B cell (primary cell): ENCODE measurements at regions not wholly inside any gene's neighbourhood (a gene's known extent, or its start where the extent isn't known, plus 50 kb on each side); places are given as distances from the start of the nearest gene placed in this dataset.

Source experiments
- ATAC-seq: fragments of 200-7000 bp; cut with Tn5 transposase; one replicate; pipeline ENCODE4 v1.10.0; 2021; ENCODE audit warnings: low read depth, mild to moderate bottlenecking, moderate number of reproducible peaks, moderate library complexity
- CTCF ChIA-PET: fragments of 350-600 bp; sonication (Branson Sonifier 250); formaldehyde crosslinking; loops from one replicate; lab custom pipeline; 2021; ENCODE audit warnings: antibody characterized with exemption, inconsistent platforms; lab: Charles Lee
- POLR2A ChIA-PET: fragments of 350-600 bp; sonication (Branson Sonifier 250); formaldehyde crosslinking; loops from one replicate; lab custom pipeline; 2021; ENCODE audit warnings: antibody characterized with exemption; lab: Charles Lee
- DNase-seq: peaks from one replicate; pipeline ENCODE4 v3.0.0; 2013
- H2AFZ ChIP-seq: 2 replicates; pipeline ENCODE4 v1.6.1; 2012; ENCODE audit warnings: mild to moderate bottlenecking, low read depth, low read length; ENCODE audit not compliant: insufficient read depth, poor library complexity, severe bottlenecking
- H3K27ac ChIP-seq, 2 donors: 1 replicate in 1 of 2; 2 replicates in 1 of 2; pipeline ENCODE4 v1.5.1; 2012 to 2013; ENCODE audit warnings: low read length in 2 of 2, mild to moderate bottlenecking in 2 of 2, moderate library complexity in 1 of 2
- H3K27me3 ChIP-seq, 4 experiments: fragments of 200-600 bp in 1 of 4; sonication (generic) in 1 of 4; replicated peaks in 1 of 4; 1 replicate in 2 of 4; 2 replicates in 2 of 4; pipeline versions ENCODE4 v1.6.1 to v1.7.0; 2013 to 2016; ENCODE audit warnings: low read length in 3 of 4, mild to moderate bottlenecking in 2 of 4, mixed read lengths in 1 of 4, moderate library complexity in 1 of 4; ENCODE audit not compliant: insufficient read depth in 4 of 4, control insufficient read depth in 3 of 4; ENCODE audit errors: control extremely low read depth in 1 of 4
- H3K36me3 ChIP-seq, 2 experiments: replicated peaks in 1 of 2; 1 replicate in 1 of 2; 2 replicates in 1 of 2; pipeline versions ENCODE4 v1.6.1 to v1.7.1; 2013; ENCODE audit warnings: low read length in 1 of 2; ENCODE audit not compliant: insufficient read depth in 2 of 2, control insufficient read depth in 1 of 2; ENCODE audit errors: control extremely low read depth in 1 of 2, extremely low read depth in 1 of 2
- H3K4me1 ChIP-seq, 2 donors: fragments of 200-600 bp in 1 of 2; sonication (generic) in 1 of 2; 1 replicate in 1 of 2; 2 replicates in 1 of 2; pipeline versions ENCODE4 v1.5.1 to v1.6.1; 2013 to 2017; ENCODE audit warnings: low read length in 2 of 2; ENCODE audit not compliant: control insufficient read depth in 2 of 2, insufficient read depth in 2 of 2
- H3K4me2 ChIP-seq: replicated peaks from 2 replicates; pipeline ENCODE3; 2012; ENCODE audit warnings: mild to moderate bottlenecking, low read depth, low read length; ENCODE audit not compliant: poor library complexity, severe bottlenecking
- H3K4me3 ChIP-seq, 5 experiments: fragments of 200-600 bp in 1 of 5; sonication (generic) in 1 of 5; 1 replicate in 3 of 5; 2 replicates in 2 of 5; pipeline versions ENCODE4 v1.5.1 to v1.7.0; 2011 to 2016; ENCODE audit warnings: low read length in 4 of 5, mild to moderate bottlenecking in 4 of 5, low read depth in 2 of 5, control low read depth in 1 of 5, moderate library complexity in 1 of 5; ENCODE audit not compliant: insufficient read depth in 1 of 5; ENCODE audit errors: control extremely low read depth in 1 of 5, extremely low read depth in 1 of 5
- H3K79me2 ChIP-seq: fragments of 200-600 bp; sonication (generic); one replicate; pipeline ENCODE4 v1.6.0; 2016; ENCODE audit warnings: low read length; ENCODE audit not compliant: control insufficient read depth, insufficient read depth
- H3K9ac ChIP-seq: fragments of 200-600 bp; sonication (generic); 2 replicates; pipeline ENCODE4 v1.6.1; 2017; ENCODE audit warnings: mild to moderate bottlenecking, low read length, moderate library complexity
- H3K9me3 ChIP-seq, 3 donors: one replicate each; pipeline versions ENCODE4 v1.6.1 to v1.7.1; 2013; ENCODE audit warnings: low read length in 2 of 3; ENCODE audit not compliant: control insufficient read depth in 2 of 3, insufficient read depth in 1 of 3; ENCODE audit errors: control extremely low read depth in 1 of 3
- H4K20me1 ChIP-seq: 2 replicates; pipeline ENCODE4 v1.6.0; 2012; ENCODE audit warnings: mild to moderate bottlenecking, low read length; ENCODE audit not compliant: insufficient read depth, control insufficient read depth, poor library complexity, severe bottlenecking
- H3K27ac Mint-ChIP-seq: one replicate; pipeline ENCODE4 v1.8.0; 2021; ENCODE audit warnings: mixed read lengths
- H3K27me3 Mint-ChIP-seq: one replicate; pipeline ENCODE4 v1.8.0; 2021; ENCODE audit warnings: mixed read lengths
- H3K4me1 Mint-ChIP-seq: one replicate; pipeline ENCODE4 v1.8.0; 2021; ENCODE audit warnings: mixed read lengths
- H3K4me3 Mint-ChIP-seq: one replicate; pipeline ENCODE4 v1.8.0; 2021; ENCODE audit warnings: mixed read lengths
- H3K9me3 Mint-ChIP-seq: one replicate; pipeline ENCODE4 v1.8.0; 2022; ENCODE audit warnings: mixed read lengths; ENCODE audit not compliant: insufficient read depth
- EZH2 ChIP-seq: IDR thresholded peaks from 2 replicates; pipeline ENCODE4 v1.6.1; 2012; ENCODE audit warnings: borderline replicate concordance, low read depth, mild to moderate bottlenecking, moderate library complexity, low read length; ENCODE audit not compliant: insufficient read depth, poor library complexity, severe bottlenecking
- WGBS: methylation state at CpG from one replicate; pipeline ENCODE4 v1.1.5; 2013; ENCODE audit warnings: missing lambda C conversion rate; ENCODE audit not compliant: insufficient coverage; 5-methylcytosine and 5-hydroxymethylcytosine counted together
- intact Hi-C: fragments of 100-400 bp; cut with micrococcal nuclease; formaldehyde crosslinking; loops from one replicate; pipeline ENCODE4 v1.10.0; 2022
- TF ChIP-seq, protein P1 (sequence below): fragments of 200-600 bp; IDR thresholded peaks from one replicate; pipeline ENCODE4 v1.8.0; 2022; ENCODE audit warnings: antibody characterized with exemption, mild to moderate bottlenecking

GRCh38 chr5:88551724-88552345 is 283.2 kb upstream of the TMEM161B start:
- H4K20me1 ChIP-seq, result no peaks in the 10 kb centered on the region
- ChIA-PET CTCF (no interaction called here), POLR2A (no interaction called here)
- Mint-ChIP-seq H3K9me3 (no peaks in the 10 kb centered on the region), H3K4me3 (no peak overlapping the region), H3K27me3 (peaks cover 7% of the 10 kb centered on the region), H3K27ac (no peak overlapping the region), H3K4me1 (no peaks in the 10 kb centered on the region)
- H3K4me1 ChIP-seq, result no peaks in the 10 kb centered on the region
- H3K9ac ChIP-seq, result no peak overlapping the region
- intact Hi-C loops, result no loop called here
- H3K36me3 ChIP-seq, result no peaks in the 10 kb centered on the region
- WGBS, result 89% methylated on average over 9 of the region's 10 CpGs
- H3K27me3 ChIP-seq, result peaks cover 0 to 3% (median 0%) of the 10 kb centered on the region in 4 experiments
- H3K27ac ChIP-seq, result no peak overlapping the region
- H3K4me3 ChIP-seq, result no peak overlapping the region
- DNase-seq, result no peak
- H3K9me3 ChIP-seq, result no peaks in the 10 kb centered on the region
- H3K4me2 ChIP-seq, result no peak overlapping the region
- H3K79me2 ChIP-seq, result no peaks in the 10 kb centered on the region
- no peak overlapping the region for H2AFZ ChIP-seq
- no peak for ATAC-seq
- TF ChIP-seq, protein P1, sequence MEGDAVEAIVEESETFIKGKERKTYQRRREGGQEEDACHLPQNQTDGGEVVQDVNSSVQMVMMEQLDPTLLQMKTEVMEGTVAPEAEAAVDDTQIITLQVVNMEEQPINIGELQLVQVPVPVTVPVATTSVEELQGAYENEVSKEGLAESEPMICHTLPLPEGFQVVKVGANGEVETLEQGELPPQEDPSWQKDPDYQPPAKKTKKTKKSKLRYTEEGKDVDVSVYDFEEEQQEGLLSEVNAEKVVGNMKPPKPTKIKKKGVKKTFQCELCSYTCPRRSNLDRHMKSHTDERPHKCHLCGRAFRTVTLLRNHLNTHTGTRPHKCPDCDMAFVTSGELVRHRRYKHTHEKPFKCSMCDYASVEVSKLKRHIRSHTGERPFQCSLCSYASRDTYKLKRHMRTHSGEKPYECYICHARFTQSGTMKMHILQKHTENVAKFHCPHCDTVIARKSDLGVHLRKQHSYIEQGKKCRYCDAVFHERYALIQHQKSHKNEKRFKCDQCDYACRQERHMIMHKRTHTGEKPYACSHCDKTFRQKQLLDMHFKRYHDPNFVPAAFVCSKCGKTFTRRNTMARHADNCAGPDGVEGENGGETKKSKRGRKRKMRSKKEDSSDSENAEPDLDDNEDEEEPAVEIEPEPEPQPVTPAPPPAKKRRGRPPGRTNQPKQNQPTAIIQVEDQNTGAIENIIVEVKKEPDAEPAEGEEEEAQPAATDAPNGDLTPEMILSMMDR, result no peak
- TF ChIP-seq EZH2, result no peak

- Histone ChIP-seq H3K4me2 (no peak overlapping the region), H3K9me3 (no peaks in the 10 kb centered on the region), H2AFZ (no peak overlapping the region), H3K4me1 (no peaks in the 10 kb centered on the region), H3K27me3 (no peaks in the 10 kb centered on the region), H3K36me3 (no peaks in the 10 kb centered on the region), H3K9ac (no peak overlapping the region), H3K27ac (no peak overlapping the region), H4K20me1 (no peaks in the 10 kb centered on the region), H3K79me2 (no peaks in the 10 kb centered on the region), H3K4me3 (no peak overlapping the region)
- CTCF ChIA-PET, result no interaction called here
- intact Hi-C loops, result no loop called here
- no peak overlapping the region for H3K27ac Mint-ChIP-seq
- H3K4me3 Mint-ChIP-seq, result no peak overlapping the region
- ATAC-seq (no peak), DNase-seq (no peak)
- H3K9me3 Mint-ChIP-seq, result no peaks in the 10 kb centered on the region
- H3K4me1 Mint-ChIP-seq, result no peaks in the 10 kb centered on the region
- POLR2A ChIA-PET, result no interaction called here
- peaks cover 3% of the 10 kb centered on the region for H3K27me3 Mint-ChIP-seq
- TF ChIP-seq, protein P1, result no peak
- no peak for TF ChIP-seq EZH2
Measured at GRCh38 chr5:88550736-88551135, 282.1 kb upstream of the TMEM161B start.
